Activated naive CD4-positive, alpha-beta T cell treated with anti-CD3 and anti-CD28 coated beads, Interleukin-2, amount 50 U/mL, for 24 hours (primary cell): ENCODE measurements at regions not wholly inside any gene's neighbourhood (a gene's known extent, or its start where the extent isn't known, plus 50 kb on each side); places are given as distances from the start of the nearest gene placed in this dataset.
"Not testable (repeated sequence)": the region's sequence is repeated elsewhere in the genome, so short reads cannot be mapped to it uniquely, and the experiment has no call there.

Experiments used
- H3K27ac Mint-ChIP-seq: one replicate; pipeline ENCODE4 v1.8.0; 2021; ENCODE audit warnings: mild to moderate bottlenecking, mixed read lengths
- H3K27me3 Mint-ChIP-seq: one replicate; pipeline ENCODE4 v1.8.0; 2021; ENCODE audit warnings: mixed read lengths
- H3K36me3 Mint-ChIP-seq: one replicate; pipeline ENCODE4 v1.8.0; 2021; ENCODE audit warnings: mixed read lengths
- H3K4me1 Mint-ChIP-seq: one replicate; pipeline ENCODE4 v1.8.0; 2021; ENCODE audit warnings: mixed read lengths
- H3K4me3 Mint-ChIP-seq: one replicate; pipeline ENCODE4 v1.8.0; 2021; ENCODE audit warnings: mild to moderate bottlenecking, mixed read lengths
- H3K9me3 Mint-ChIP-seq: one replicate; pipeline ENCODE4 v1.8.0; 2021; ENCODE audit warnings: mixed read lengths

GRCh38 chr5:171537070-171537849 lies 117.8 kb downstream of the FGF18 start:
- Mint-ChIP-seq H3K27me3 (peaks cover 15% of the 10 kb centered on the region), H3K36me3 (no peaks in the 10 kb centered on the region), H3K4me3 (no peak overlapping the region), H3K27ac (no peak overlapping the region), H3K4me1 (no peaks in the 10 kb centered on the region), H3K9me3 (no peaks in the 10 kb centered on the region)

GRCh38 chr5:171537923-171538537 lies 118.6 kb downstream of the FGF18 start:
- no peak overlapping the region for H3K27ac Mint-ChIP-seq
- H3K9me3 Mint-ChIP-seq = no peaks in the 10 kb centered on the region
- no peaks in the 10 kb centered on the region for H3K4me1 Mint-ChIP-seq
- H3K27me3 Mint-ChIP-seq = peaks cover 15% of the 10 kb centered on the region
- H3K4me3 Mint-ChIP-seq = no peak overlapping the region
- no peaks in the 10 kb centered on the region for H3K36me3 Mint-ChIP-seq

- Mint-ChIP-seq H3K4me1 (no peaks in the 10 kb centered on the region), H3K9me3 (no peaks in the 10 kb centered on the region), H3K36me3 (no peaks in the 10 kb centered on the region), H3K27me3 (peaks cover 15% of the 10 kb centered on the region), H3K4me3 (no peak overlapping the region), H3K27ac (no peak overlapping the region)
Observed at GRCh38 chr5:171538681-171539080, 119.2 kb downstream of the FGF18 start.

- no peaks in the 10 kb centered on the region for H3K36me3 Mint-ChIP-seq
- no peak overlapping the region for H3K4me3 Mint-ChIP-seq
- H3K27me3 Mint-ChIP-seq = peaks cover 15% of the 10 kb centered on the region
- H3K27ac Mint-ChIP-seq = no peak overlapping the region
- no peaks in the 10 kb centered on the region for H3K4me1 Mint-ChIP-seq
- H3K9me3 Mint-ChIP-seq = no peaks in the 10 kb centered on the region
Observed at GRCh38 chr5:171540865-171541264, 121.4 kb downstream of the FGF18 start.

- Mint-ChIP-seq H3K4me1 (no peaks in the 10 kb centered on the region), H3K27ac (no peak overlapping the region), H3K27me3 (peaks cover 11% of the 10 kb centered on the region), H3K36me3 (no peaks in the 10 kb centered on the region), H3K4me3 (no peak overlapping the region), H3K9me3 (no peaks in the 10 kb centered on the region)
Observed at GRCh38 chr5:171541341-171541776, 121.9 kb downstream of the FGF18 start.

- Mint-ChIP-seq H3K27ac (no peak overlapping the region), H3K9me3 (no peaks in the 10 kb centered on the region), H3K4me1 (no peaks in the 10 kb centered on the region), H3K36me3 (peaks cover 2% of the 10 kb centered on the region), H3K4me3 (no peak overlapping the region), H3K27me3 (peaks cover 10% of the 10 kb centered on the region)
Observed at GRCh38 chr5:171542525-171543140, 123.2 kb downstream of the FGF18 start.

- Mint-ChIP-seq H3K27me3 (peaks cover 9% of the 10 kb centered on the region), H3K9me3 (no peaks in the 10 kb centered on the region), H3K27ac (no peak overlapping the region), H3K4me1 (no peaks in the 10 kb centered on the region), H3K4me3 (no peak overlapping the region), H3K36me3 (peaks cover 2% of the 10 kb centered on the region)
Observed at GRCh38 chr5:171543148-171543815, 123.8 kb downstream of the FGF18 start.

- no peaks in the 10 kb centered on the region for H3K4me1 Mint-ChIP-seq
- no peaks in the 10 kb centered on the region for H3K9me3 Mint-ChIP-seq
- no peak overlapping the region for H3K27ac Mint-ChIP-seq
- H3K4me3 Mint-ChIP-seq = no peak overlapping the region
- H3K36me3 Mint-ChIP-seq = peaks cover 2% of the 10 kb centered on the region
- H3K27me3 Mint-ChIP-seq = peaks cover 6% of the 10 kb centered on the region
Observed at GRCh38 chr5:171544913-171545765, 125.7 kb downstream of the FGF18 start.

GRCh38 chr5:171549274-171549673 lies 129.8 kb downstream of the FGF18 start:
- Mint-ChIP-seq H3K9me3 (no peaks in the 10 kb centered on the region), H3K27me3 (peaks cover 2% of the 10 kb centered on the region), H3K36me3 (peaks cover 2% of the 10 kb centered on the region), H3K27ac (no peak overlapping the region), H3K4me1 (no peaks in the 10 kb centered on the region), H3K4me3 (no peak overlapping the region)

- not testable (repeated sequence) for H3K9me3 Mint-ChIP-seq, H3K4me1 Mint-ChIP-seq, H3K27me3 Mint-ChIP-seq, H3K4me3 Mint-ChIP-seq, H3K27ac Mint-ChIP-seq, H3K36me3 Mint-ChIP-seq
Observed at GRCh38 chr5:171553817-171554216, 134.4 kb downstream of the FGF18 start.

- H3K27ac Mint-ChIP-seq = no peak overlapping the region
- H3K36me3 Mint-ChIP-seq = no peaks in the 10 kb centered on the region
- peaks cover 4% of the 10 kb centered on the region for H3K27me3 Mint-ChIP-seq
- H3K4me1 Mint-ChIP-seq = no peaks in the 10 kb centered on the region
- H3K4me3 Mint-ChIP-seq = no peak overlapping the region
- H3K9me3 Mint-ChIP-seq = no peaks in the 10 kb centered on the region
Observed at GRCh38 chr5:171555160-171555559, 135.7 kb downstream of the FGF18 start.

- peaks cover 11% of the 10 kb centered on the region for H3K27me3 Mint-ChIP-seq
- no peak overlapping the region for H3K4me3 Mint-ChIP-seq
- H3K9me3 Mint-ChIP-seq = peaks cover 8% of the 10 kb centered on the region
- peaks cover 1% of the 10 kb centered on the region for H3K36me3 Mint-ChIP-seq
- peak overlapping the region; percentile 46 for H3K27ac Mint-ChIP-seq
- no peaks in the 10 kb centered on the region for H3K4me1 Mint-ChIP-seq
Observed at GRCh38 chr5:171562822-171563221, 143.4 kb downstream of the FGF18 start.

- peak overlapping the region; percentile 42 for H3K27ac Mint-ChIP-seq
- H3K9me3 Mint-ChIP-seq = peaks cover 33% of the 10 kb centered on the region
- peaks cover 13% of the 10 kb centered on the region for H3K27me3 Mint-ChIP-seq
- no peak overlapping the region for H3K4me3 Mint-ChIP-seq
- H3K36me3 Mint-ChIP-seq = peaks cover 5% of the 10 kb centered on the region
- H3K4me1 Mint-ChIP-seq = no peaks in the 10 kb centered on the region
Observed at GRCh38 chr5:171568389-171568788, 148.9 kb downstream of the FGF18 start.

GRCh38 chr5:171569065-171569712 lies 149.7 kb downstream of the FGF18 start:
- peaks cover 33% of the 10 kb centered on the region for H3K9me3 Mint-ChIP-seq
- peaks cover 12% of the 10 kb centered on the region for H3K27me3 Mint-ChIP-seq
- peaks cover 5% of the 10 kb centered on the region for H3K36me3 Mint-ChIP-seq
- no peak overlapping the region for H3K27ac Mint-ChIP-seq
- H3K4me1 Mint-ChIP-seq = no peaks in the 10 kb centered on the region
- H3K4me3 Mint-ChIP-seq = no peak overlapping the region
